ENCODE measurements at regions not wholly inside any gene's neighbourhood (a gene's known extent, or its start where the extent isn't known, plus 50 kb on each side); places are given as distances from the start of the nearest gene placed in this dataset.

DNA sequence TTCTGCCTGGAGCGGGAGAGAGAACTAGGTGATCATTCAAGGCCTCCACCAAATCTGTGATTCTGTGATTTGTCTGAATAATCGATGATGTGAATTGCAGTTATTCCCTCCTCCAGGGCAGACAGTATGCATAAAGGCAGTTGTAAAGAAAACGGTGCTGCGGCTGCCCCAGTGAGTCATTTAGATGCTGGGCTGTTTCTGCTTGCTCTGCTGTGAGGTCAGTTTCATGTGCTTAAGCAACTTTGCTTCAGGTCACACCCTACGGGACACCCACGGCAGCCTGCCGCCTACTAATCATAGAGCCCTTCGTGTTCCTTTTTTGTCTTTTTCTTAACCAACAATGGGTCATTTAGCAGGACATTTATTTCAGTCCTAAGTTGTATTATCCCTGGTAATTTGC is 158.1 kb upstream of the PITRM1 start:
- no peak for TF ChIP-seq TAF1 (IDR thresholded peaks at IDR 0.05; ENCODE audit: borderline replicate concordance, insufficient read depth, low read length)
- no peak for TF ChIP-seq POLR2AphosphoS5 (IDR thresholded peaks at IDR 0.05; ENCODE audit: low read depth, low read length)
- no peak for TF ChIP-seq SIN3A (IDR thresholded peaks at IDR 0.05; ENCODE audit: borderline replicate concordance, insufficient read depth, low read length)
